ENCODE measurements at regions not wholly inside any gene's neighbourhood (a gene's known extent, or its start where the extent isn't known, plus 50 kb on each side); places are given as distances from the start of the nearest gene placed in this dataset.
"Not testable (repeated sequence)": the region's sequence is repeated elsewhere in the genome, so short reads cannot be mapped to it uniquely, and the experiment has no call there.

DNA sequence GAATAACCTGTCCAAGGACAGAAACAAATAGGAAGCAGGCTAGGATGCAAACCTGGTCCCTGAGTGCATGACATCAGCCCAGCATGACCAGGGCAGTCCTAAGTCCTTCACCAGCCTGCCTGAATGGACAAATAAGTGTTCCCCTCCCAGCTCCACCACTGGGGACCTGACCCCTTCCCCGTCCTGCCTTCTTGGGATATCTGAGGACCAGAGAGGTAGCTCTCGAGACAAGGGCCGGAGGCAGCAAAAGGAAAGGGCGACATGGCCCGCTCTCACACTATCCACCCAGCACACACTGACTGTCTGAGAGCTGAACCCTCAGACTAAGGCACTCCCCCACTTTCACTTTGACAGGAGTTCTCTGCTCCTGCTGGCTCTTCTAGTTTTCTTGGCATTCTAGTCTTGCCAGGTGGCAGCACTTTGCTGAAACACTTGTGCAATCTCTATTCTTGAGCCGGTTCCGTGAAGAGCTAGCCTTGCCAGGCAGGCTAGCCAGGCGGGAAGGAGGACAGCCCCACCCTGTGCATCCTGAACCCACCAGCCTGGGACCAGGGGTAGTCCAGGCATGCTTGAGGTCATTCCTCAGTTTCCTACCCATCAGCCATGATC is 251.1 kb upstream of the RAB4A start:
- Histone ChIP-seq H3K4me3 (no peak overlapping the region), H3K9me3 (no peaks in the 10 kb centered on the region), H3K27me3 (ENCODE audit: insufficient read depth in 3 of 3, low read length in 2 of 3) (peaks cover 0 to 3% (median 0%) of the 10 kb centered on the region in 3 donors), H3K4me1 (peaks cover 6% of the 10 kb centered on the region), H3K27ac (no peak overlapping the region), H3K36me3 (ENCODE audit: insufficient read depth in 1 of 2, low read depth in 1 of 2) (no peaks in the 10 kb centered on the region)
- no peak for TF ChIP-seq CTCF (IDR thresholded peaks at IDR 0.05)
- DNase-seq: no peak
- ATAC-seq: peak in 2 of 4 donors; percentile 45 to 52
- 66 to 79% (median 70%) methylated on average over 8 of the region's 8 CpGs for WGBS, 3 donors
- intact Hi-C loops (cut with DNase I): no loop called here

- DNase-seq; H3K27ac ChIP-seq; H3K36me3 ChIP-seq (ENCODE audit: insufficient read depth in 1 of 2, low read depth in 1 of 2); ATAC-seq; H3K4me1 ChIP-seq; H3K4me3 ChIP-seq; H3K9me3 ChIP-seq; H3K27me3 ChIP-seq (ENCODE audit: insufficient read depth in 3 of 3, low read length in 2 of 3); intact Hi-C loops (cut with DNase I): not testable (repeated sequence)
- WGBS, 3 donors: 93 to 100% (median 96%) methylated on average over 1 of the region's 1 CpG
These were observed 249.9 kb upstream of the RAB4A start for GRCh38 chr1:229021034-229021433.

- Histone ChIP-seq H3K36me3 (ENCODE audit: insufficient read depth in 1 of 2, low read depth in 1 of 2) (no peaks in the 10 kb centered on the region), H3K27me3 (ENCODE audit: insufficient read depth in 3 of 3, low read length in 2 of 3) (peaks cover 0 to 3% (median 0%) of the 10 kb centered on the region in 3 donors), H3K9me3 (no peaks in the 10 kb centered on the region), H3K4me3 (no peak overlapping the region), H3K27ac (no peak overlapping the region), H3K4me1 (no peaks in the 10 kb centered on the region)
- TF ChIP-seq CTCF (IDR thresholded peaks at IDR 0.05): no peak
- ATAC-seq: no peak
- WGBS, 3 donors: 74 to 78% (median 77%) methylated on average over 8 of the region's 8 CpGs
- intact Hi-C loops (cut with DNase I): no loop called here
- no peak for DNase-seq
These were observed 248.1 kb upstream of the RAB4A start for GRCh38 chr1:229022595-229023333.

DNA sequence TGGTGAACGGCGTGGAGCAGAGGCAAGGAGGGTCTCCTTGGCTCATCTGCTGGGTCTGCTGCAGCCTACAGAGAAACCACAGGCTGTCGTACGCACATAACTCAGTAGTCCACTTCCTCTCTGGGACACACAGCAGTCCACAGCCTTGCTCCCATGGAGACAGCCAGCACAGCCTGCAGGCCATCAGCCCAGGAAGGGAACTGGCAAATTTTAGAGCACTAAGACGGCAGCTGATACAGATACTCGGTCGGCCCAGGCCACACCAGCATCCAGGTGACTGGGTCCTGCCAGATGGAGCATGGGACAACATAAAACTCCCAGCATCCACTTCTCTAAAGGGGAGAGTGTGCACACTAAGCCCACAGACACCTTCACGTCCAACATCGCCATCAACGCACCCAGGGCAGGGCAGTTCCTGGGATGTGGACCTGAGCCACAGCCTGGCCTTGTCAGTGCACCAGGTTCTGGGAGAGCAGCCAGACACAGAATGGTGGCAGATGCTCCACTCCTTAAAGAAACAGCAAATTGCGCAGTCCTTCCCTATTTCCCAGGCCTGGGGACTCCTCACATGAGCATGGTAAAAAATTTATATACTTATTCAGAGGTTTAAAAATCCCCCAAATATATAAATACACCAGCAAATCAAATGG is 247.1 kb upstream of the RAB4A start:
- TF ChIP-seq CTCF (IDR thresholded peaks at IDR 0.05): no peak
- WGBS, 3 donors: 54 to 74% (median 67%) methylated on average over 11 of the region's 11 CpGs
- peak in 1 of 4 donors; percentile 26 for ATAC-seq

DNA sequence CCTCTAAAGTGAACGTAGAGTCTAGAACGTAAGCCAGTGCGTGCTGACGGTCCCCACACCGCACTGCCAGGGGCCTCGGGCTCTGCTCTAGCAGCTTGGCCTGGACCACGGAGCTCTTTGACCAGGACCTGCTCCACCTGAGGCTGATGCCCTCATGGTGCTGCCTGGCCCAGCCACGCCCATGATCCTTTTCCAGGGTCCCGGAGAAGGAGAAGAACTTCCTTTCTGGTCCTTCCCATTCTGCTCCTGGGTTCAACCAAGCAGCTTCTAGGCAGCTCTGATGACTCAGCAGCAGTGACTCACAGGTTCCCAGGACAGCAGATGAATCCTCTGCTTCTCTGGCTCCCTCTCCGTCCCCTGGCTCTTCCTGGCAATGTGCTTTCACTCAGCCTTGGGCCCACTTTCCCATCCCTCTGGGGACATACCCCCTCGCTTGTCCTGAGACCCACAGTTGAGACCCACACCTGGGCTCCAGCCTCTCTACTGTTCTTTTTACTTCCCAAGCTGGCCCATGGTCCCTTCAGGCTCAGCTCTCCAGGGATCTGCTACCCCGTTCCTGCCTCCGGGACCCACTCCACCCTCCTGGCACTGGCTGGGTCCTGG is 246.3 kb upstream of the RAB4A start:
- Histone ChIP-seq H3K9me3 (no peaks in the 10 kb centered on the region), H3K27me3 (ENCODE audit: insufficient read depth in 3 of 3, low read length in 2 of 3) (no peaks in the 10 kb centered on the region), H3K27ac (no peak overlapping the region), H3K4me1 (no peaks in the 10 kb centered on the region), H3K36me3 (ENCODE audit: insufficient read depth in 1 of 2, low read depth in 1 of 2) (no peaks in the 10 kb centered on the region), H3K4me3 (no peak overlapping the region)
- 77 to 83% (median 77%) methylated on average over 12 to 13 of the region's 13 CpGs for WGBS, 3 donors
- DNase-seq (peak; percentile 71 to 73), ATAC-seq (peak; percentile 67 to 87 (median 81))
- intact Hi-C loops (cut with DNase I): no loop called here
- TF ChIP-seq CTCF (IDR thresholded peaks at IDR 0.05): no peak

More for the DNA sequence above, 247.1 kb upstream of the RAB4A start:
- H3K27me3 ChIP-seq (ENCODE audit: insufficient read depth in 3 of 3, low read length in 2 of 3): no peaks in the 10 kb centered on the region
- H3K27ac ChIP-seq: no peak overlapping the region
- H3K4me1 ChIP-seq: no peaks in the 10 kb centered on the region
- H3K9me3 ChIP-seq: no peaks in the 10 kb centered on the region
- intact Hi-C loops (cut with DNase I): no loop called here
- no peak overlapping the region for H3K4me3 ChIP-seq
- H3K36me3 ChIP-seq (ENCODE audit: insufficient read depth in 1 of 2, low read depth in 1 of 2): no peaks in the 10 kb centered on the region
- DNase-seq: no peak

Measured in psoas muscle (tissue), 7 donors.